GM18907 (cell line): ENCODE measurements at regions not wholly inside any gene's neighbourhood (a gene's known extent, or its start where the extent isn't known, plus 50 kb on each side); places are given as distances from the start of the nearest gene placed in this dataset.

Experiments used
- ATAC-seq: cut with Tn5 transposase; IDR thresholded peaks from one replicate; pipeline ENCODE4 v1.9.1; 2021; ENCODE audit warnings: mild to moderate bottlenecking, moderate library complexity; ENCODE audit not compliant: unreplicated experiment

DNA sequence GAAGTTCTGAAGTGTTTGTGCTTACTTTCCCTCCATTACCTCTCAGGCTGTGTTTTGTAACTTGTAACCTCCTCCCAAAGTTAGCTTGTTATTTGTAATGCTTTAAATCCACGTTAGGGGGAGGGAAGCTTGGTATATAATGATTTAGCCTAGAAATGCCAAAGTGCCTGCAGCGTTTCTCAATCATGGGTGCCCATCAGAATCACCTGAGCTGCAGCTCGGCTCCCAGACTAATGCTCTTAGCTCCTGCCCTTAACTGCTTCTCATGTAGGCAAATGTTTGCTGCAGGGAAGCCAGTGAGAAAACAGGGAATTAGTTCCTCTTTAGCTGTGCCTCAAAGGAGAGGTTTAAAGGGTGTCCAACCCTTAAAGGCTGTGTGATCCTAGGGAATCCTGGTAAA, 219.2 kb upstream of the NAALADL2 start:
- no peak for ATAC-seq

DNA sequence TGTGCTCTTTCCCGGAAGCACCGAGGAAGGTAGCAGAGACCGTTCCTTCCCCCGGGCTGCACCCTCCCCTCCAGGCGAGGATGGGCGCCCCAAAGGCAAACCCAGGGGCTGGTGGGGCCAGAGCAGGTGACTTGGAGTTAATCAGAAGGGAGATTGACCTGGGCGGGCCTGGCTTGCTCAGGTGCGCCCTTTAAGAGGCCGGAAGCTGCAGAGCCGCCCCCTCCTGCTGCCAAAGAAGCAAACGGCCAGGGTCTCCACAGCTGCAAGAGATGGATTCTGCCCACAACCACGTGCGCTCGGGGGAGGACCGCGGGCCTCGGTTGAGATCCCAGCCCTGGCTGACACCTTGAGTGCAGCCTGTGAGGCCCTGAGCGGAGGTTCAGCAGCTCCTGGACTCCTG, 218.2 kb upstream of the NAALADL2 start:
- no peak for ATAC-seq

- ATAC-seq = no peak
Observed at GRCh38 chr3:174644287-174644686, 214.8 kb upstream of the NAALADL2 start.

DNA sequence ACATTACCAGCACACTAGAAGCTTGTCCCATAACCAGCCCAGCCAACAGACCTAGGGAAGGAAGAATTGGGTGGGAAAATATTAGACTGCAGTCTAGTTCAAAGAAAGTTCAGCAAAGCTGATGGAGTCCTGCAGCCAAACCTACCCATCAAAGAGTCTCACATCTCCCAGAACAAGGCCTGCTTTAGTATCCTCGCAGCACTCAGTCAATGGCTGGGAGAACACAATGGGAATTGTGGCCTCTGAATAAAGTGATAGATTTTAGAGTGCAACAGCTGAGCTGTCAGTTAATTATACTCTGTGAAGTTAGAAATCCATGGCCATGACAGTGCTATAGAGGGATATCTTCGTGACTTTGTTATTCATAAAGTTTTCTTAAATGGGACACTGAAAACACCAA, 207.2 kb upstream of the NAALADL2 start:
- no peak for ATAC-seq

DNA sequence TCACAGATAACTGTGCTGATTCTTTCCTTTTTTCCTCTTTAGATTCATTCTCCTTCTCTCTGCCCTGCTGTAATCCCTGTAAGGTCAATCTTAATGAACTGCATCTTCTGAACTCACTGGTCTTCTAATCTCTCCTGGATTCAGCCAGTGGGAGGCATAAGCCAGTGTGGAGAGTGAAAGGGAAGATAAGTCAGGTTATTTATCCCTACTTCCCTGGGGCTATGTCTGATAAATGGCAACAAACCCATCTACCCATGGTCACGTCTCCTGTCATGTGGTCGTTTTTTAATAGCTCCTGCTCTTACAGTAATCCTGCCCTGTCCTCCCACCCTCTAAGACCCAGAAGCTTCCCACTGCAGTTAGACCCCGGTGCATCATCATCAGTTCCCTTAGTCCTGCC, 199.6 kb upstream of the NAALADL2 start:
- ATAC-seq = no peak

DNA sequence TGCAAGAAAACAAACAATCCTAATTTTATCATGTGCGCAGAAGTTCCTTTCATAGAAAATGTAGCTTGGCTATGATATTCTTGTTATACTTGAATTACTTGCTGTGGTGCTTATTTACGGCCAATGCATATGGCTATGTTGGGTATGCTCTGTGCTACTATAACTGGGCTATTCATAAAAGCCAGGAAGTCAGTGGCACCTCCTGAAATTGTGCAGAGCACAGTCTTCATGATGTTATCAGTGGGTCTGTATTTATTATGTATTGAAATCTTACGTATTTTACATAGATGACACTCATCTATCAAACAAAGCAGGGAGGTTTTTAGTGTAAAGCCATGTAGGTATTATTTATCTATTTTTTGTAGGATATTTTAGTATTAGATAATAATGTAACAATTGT, 196.5 kb upstream of the NAALADL2 start:
- ATAC-seq = no peak

DNA sequence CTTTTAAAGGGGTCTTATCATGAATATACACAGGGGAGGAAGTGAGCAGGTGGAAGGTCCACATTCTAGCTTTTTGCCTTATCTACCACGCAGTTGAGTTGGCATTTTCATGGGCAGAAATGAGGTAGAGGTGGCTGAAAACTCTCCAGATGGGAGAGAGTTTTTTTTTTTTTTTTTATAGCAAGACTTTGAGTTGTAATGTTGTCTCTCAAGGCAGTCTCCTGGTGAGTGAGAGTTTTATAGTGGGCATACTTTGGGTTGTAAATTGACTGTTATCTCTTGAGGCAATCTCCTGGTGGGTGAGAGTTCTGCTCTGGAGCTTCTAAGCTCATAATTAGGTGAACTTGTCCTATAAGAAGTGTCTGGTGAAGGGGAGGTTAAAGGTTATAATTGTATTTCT, 191.7 kb upstream of the NAALADL2 start:
- no peak for ATAC-seq

GRCh38 chr3:174675406-174675805, 183.7 kb upstream of the NAALADL2 start:
- ATAC-seq = no peak

GRCh38 chr3:174681784-174682183, 177.3 kb upstream of the NAALADL2 start:
- no peak for ATAC-seq

GRCh38 chr3:174685796-174686195, 173.3 kb upstream of the NAALADL2 start:
- no peak for ATAC-seq

- ATAC-seq = no peak
Observed at GRCh38 chr3:174697310-174697709, 161.8 kb upstream of the NAALADL2 start.

DNA sequence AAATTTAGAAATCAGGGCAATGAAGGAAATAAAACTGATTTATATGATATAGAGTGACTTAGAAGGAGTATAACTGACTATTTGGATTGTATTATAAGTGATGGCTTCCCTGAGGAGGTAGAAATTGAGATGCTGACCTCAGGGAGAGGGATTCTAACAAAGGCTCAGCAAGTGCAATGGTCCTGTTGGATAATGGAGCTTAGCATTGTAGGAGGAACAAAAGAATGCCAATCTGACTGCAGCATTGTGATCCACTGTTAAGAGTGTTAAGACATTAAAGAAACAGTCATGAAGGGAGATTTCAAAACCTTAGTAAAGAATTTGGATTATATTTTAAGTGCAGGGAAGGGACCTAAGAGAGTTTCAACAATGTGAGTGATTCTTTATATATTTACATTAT, 158.4 kb upstream of the NAALADL2 start:
- no peak for ATAC-seq

DNA sequence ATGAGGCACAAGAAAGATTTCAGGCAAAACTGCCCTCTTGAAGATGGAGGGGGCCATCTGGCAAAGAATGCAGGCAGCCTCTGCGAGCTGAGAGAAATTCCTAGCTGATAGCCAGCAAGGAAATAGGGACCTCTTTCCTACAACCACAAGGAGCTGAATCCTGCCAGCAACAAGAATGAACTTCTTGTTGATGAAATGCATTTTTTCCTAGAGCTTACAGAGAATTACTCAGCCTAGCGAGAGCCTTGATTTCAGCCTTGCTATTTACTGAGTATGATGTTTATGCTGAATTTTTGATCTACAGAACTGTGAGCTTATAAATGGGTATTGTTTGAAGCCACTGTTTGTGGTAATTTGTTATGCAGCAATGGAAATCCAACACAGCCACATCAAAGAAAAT, 148.5 kb upstream of the NAALADL2 start:
- no peak for ATAC-seq

GRCh38 chr3:174715386-174715785, 143.7 kb upstream of the NAALADL2 start:
- ATAC-seq = no peak

GRCh38 chr3:174716956-174717505, 142.1 kb upstream of the NAALADL2 start:
- no peak for ATAC-seq

DNA sequence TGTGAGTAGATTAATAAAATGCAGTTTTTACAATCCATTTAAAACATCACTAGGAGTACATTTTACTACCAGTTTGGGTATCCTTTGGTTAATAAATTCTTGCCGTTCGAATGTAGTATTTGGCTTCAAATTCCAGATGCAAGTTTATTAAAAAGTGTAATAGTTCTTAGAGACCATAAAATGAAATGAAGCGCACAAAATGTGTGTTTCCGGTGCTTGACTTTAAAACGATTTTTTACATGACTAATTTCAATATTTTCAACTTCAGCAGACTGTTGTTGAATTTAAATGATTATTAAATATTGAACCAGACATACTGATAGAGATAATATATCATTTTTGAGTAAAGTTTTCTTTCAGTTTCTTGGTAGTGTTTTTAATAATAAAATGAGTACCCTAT, 138.4 kb upstream of the NAALADL2 start:
- no peak for ATAC-seq

DNA sequence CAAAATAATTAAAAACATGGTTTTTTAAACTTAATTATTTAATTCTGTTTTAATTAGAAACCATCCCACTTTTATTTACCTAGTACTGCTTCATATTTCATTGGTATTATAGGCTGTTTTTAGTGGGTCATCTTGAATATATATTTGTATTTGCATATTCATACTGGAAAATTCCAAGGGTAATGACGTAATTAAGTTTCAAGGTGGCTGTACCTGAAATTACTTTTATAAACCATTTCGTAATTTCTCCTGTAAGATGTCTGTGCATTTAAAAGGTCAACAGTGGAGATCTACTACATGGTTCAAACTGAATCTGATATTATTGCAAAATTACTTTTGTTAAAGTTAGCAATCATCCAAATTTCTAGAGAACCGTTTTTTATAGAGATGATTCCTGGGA, 133.8 kb upstream of the NAALADL2 start:
- no peak for ATAC-seq

GRCh38 chr3:174737966-174738365, 121.2 kb upstream of the NAALADL2 start:
- no peak for ATAC-seq

- ATAC-seq = no peak
Observed at GRCh38 chr3:174749143-174749542, 110.0 kb upstream of the NAALADL2 start.

DNA sequence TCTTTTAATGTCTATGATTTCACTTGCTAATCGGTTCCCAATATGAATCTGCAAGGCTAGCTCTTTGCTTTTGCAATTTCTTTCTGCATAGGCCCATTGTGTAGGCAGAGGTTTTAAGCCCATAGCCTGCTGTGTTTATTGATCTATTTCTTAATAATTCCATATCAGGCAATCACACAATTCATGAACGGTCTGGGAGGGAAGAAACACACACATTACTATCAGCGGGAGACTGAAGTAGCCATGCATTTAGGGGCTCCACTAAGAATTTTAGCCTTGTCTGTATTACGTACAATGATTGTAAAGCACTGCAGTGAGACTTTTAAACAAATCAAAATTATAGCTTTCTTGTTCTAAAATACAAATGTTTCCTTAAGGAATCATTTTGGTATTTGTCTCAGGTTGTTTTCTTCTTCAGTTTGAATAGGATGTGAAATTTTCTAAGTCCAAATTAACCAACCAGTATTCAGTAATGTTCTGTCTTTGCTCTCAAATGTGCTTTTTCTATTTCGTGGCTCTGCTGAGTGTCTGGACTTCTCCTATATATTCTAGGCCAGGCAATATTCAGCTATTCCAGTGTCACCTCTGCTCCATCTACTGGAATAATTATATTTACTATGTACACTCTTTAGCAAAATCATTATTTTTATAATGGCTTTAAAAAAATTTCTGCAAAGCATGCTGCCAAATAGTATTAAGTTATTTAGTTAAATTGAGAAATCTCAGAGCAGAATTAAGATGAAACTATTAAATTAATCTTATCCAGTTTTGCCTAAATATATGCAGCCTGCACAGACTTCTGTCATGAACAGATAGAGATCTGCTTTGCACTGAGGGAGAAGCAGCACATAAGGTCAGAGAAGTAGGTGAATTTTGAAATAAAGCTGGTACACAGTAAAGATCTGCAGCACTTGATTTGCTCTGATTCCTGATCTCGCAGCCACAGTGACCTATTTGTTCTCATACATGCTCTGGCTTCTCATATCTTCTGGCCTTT, 103.0 kb upstream of the NAALADL2 start:
- no peak for ATAC-seq

DNA sequence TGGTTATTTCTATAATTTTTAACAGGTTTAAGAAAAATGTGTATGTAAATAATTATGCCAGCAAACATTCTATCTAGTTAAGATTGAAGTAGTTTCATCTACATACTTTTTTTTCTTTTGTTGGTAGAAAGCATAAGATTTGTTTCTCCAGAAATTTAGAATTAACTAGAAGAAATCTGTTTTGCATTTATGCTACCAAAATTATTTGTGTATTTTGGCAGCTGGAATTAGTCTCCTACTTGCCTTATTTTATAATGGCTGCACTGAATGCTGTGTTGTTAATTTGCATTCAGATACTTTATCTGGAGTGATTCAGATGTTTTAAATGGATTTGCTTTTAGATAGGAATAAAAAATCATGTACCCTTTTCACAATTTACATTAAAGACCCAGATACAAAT, 100.2 kb upstream of the NAALADL2 start:
- no peak for ATAC-seq

GRCh38 chr3:174767406-174767805, 91.7 kb upstream of the NAALADL2 start:
- ATAC-seq = no peak
